Osteocyte (in vitro differentiated cells): ENCODE measurements at regions not wholly inside any gene's neighbourhood (a gene's known extent, or its start where the extent isn't known, plus 50 kb on each side); places are given as distances from the start of the nearest gene placed in this dataset.

Source experiments
- DNase-seq: peaks from one replicate; pipeline ENCODE4 v3.0.0; 2021; ENCODE audit warnings: mixed read lengths; ENCODE audit not compliant: unreplicated experiment; ENCODE audit errors: extremely low spot score
- H3K27ac Mint-ChIP-seq: one replicate; pipeline ENCODE4 v1.8.0; 2021; ENCODE audit warnings: mild to moderate bottlenecking, mixed read lengths; ENCODE audit not compliant: unreplicated experiment
- H3K27me3 Mint-ChIP-seq: one replicate; pipeline ENCODE4 v1.8.0; 2021; ENCODE audit warnings: mixed read lengths; ENCODE audit not compliant: unreplicated experiment
- H3K36me3 Mint-ChIP-seq: one replicate; pipeline ENCODE4 v1.8.0; 2021; ENCODE audit warnings: mixed read lengths; ENCODE audit not compliant: unreplicated experiment
- H3K4me1 Mint-ChIP-seq: one replicate; pipeline ENCODE4 v1.8.0; 2021; ENCODE audit warnings: mixed read lengths; ENCODE audit not compliant: unreplicated experiment
- H3K4me3 Mint-ChIP-seq: one replicate; pipeline ENCODE4 v1.8.0; 2021; ENCODE audit warnings: mild to moderate bottlenecking, moderate library complexity, mixed read lengths; ENCODE audit not compliant: unreplicated experiment
- H3K9me3 Mint-ChIP-seq: one replicate; pipeline ENCODE4 v1.8.0; 2021; ENCODE audit warnings: mixed read lengths; ENCODE audit not compliant: unreplicated experiment
- TF ChIP-seq, protein P1 (sequence below): fragments of 200-600 bp; sonication (generic); IDR thresholded peaks from 2 replicates; pipeline ENCODE4 v1.5.0; 2021; ENCODE audit warnings: antibody characterized with exemption, mild to moderate bottlenecking, moderate library complexity

DNA sequence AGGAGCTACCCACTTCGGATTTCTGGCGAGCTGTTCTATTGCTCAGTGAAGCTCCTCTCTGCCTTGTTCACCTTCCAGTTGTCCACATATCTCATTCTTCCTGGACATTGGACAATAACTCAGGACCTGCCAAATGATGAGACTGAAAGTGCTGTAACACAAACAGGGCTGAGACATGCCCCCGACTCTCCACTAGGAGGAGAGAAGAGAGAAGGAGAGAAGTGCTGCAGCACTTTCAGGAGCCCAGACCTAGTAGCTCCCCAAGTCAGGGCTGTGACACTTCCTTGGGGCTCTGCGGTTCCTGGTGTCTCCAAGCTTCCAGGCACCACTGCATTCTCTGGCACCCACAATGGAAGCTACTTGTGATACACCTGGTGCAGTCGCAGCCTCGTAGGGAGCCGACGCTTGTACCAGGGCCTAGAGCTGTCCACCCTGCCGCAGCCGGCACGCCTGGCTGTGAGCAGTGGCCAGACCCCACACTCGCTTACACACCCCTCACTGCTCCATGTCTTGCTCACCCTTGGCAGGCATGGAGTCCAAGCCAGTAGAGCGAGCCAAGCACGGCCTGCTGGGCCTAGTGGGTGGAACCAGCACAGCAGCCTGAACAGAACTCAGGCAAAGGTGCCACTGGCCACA is 234.9 kb downstream of the TECRL start:
- H3K9me3 Mint-ChIP-seq, result no peaks in the 10 kb centered on the region

DNA sequence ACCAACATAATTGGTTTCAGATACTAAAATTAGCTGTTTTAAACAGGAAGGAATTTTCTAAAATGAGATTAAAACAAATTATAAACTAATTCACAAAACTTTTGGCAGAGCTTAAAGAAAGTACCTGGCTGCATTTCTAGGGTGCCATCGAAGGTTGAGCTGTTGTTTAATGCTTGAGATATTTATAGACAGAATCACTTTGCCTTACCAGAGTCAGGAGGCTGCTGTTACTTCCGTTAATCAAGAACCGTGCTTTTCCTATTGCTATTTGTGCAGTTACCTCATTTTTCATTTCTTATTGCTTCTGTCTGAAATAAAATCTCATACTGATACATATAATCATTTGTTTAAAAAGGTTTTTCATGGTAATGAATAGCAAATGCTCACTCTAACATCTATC is 242.9 kb downstream of the TECRL start:
- H3K36me3 Mint-ChIP-seq, result no peaks in the 10 kb centered on the region
- H3K27ac Mint-ChIP-seq, result no peak overlapping the region
- DNase-seq, result no peak
- H3K9me3 Mint-ChIP-seq, result no peaks in the 10 kb centered on the region
- peaks cover 6% of the 10 kb centered on the region for H3K27me3 Mint-ChIP-seq
- H3K4me1 Mint-ChIP-seq, result no peaks in the 10 kb centered on the region
- TF ChIP-seq, protein P1, sequence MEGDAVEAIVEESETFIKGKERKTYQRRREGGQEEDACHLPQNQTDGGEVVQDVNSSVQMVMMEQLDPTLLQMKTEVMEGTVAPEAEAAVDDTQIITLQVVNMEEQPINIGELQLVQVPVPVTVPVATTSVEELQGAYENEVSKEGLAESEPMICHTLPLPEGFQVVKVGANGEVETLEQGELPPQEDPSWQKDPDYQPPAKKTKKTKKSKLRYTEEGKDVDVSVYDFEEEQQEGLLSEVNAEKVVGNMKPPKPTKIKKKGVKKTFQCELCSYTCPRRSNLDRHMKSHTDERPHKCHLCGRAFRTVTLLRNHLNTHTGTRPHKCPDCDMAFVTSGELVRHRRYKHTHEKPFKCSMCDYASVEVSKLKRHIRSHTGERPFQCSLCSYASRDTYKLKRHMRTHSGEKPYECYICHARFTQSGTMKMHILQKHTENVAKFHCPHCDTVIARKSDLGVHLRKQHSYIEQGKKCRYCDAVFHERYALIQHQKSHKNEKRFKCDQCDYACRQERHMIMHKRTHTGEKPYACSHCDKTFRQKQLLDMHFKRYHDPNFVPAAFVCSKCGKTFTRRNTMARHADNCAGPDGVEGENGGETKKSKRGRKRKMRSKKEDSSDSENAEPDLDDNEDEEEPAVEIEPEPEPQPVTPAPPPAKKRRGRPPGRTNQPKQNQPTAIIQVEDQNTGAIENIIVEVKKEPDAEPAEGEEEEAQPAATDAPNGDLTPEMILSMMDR, result no peak
- H3K4me3 Mint-ChIP-seq, result no peak overlapping the region

More for the DNA sequence above, 234.9 kb downstream of the TECRL start:
- TF ChIP-seq, protein P1, result no peak
- Mint-ChIP-seq H3K36me3 (no peaks in the 10 kb centered on the region), H3K27ac (no peak overlapping the region), H3K4me3 (no peak overlapping the region), H3K27me3 (no peaks in the 10 kb centered on the region), H3K4me1 (no peaks in the 10 kb centered on the region)
- no peak for DNase-seq

DNA sequence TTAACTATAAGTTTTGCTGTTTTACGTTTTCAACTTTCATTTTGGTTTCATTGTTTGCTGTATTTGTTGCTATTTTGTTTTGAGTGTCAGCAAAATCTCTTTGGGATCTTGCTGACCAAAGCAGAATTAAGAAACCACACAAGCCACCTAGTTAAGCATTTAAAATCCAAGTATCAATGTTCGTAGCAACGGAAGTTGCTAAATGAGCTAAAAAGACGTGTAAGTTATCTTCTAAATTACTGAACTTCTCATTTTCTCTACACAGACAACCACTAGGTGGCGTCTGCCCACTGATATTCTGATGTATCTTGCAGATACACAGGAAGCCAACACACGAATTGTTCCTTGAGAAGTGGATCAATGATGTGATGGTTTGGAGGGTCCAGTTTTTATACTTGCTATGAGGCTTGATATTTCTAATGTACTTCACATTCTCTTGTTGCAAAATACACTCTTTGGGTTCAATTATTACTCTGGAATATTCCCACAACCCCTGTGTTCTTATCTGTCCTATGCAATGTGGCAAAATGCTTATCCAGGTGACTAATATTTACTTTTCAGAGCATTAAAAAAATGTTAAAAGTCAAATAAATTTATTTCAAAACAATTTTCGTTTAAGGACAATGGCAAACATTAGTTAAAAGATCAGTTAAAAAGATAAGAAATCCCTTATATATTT is 250.5 kb downstream of the TECRL start:
- Mint-ChIP-seq H3K4me3 (peak overlapping the region; percentile 52), H3K9me3 (no peaks in the 10 kb centered on the region), H3K4me1 (peaks cover 1% of the 10 kb centered on the region), H3K36me3 (no peaks in the 10 kb centered on the region), H3K27ac (no peak overlapping the region), H3K27me3 (no peaks in the 10 kb centered on the region)
- TF ChIP-seq, protein P1, result peak; percentile 87
- no peak for DNase-seq

DNA sequence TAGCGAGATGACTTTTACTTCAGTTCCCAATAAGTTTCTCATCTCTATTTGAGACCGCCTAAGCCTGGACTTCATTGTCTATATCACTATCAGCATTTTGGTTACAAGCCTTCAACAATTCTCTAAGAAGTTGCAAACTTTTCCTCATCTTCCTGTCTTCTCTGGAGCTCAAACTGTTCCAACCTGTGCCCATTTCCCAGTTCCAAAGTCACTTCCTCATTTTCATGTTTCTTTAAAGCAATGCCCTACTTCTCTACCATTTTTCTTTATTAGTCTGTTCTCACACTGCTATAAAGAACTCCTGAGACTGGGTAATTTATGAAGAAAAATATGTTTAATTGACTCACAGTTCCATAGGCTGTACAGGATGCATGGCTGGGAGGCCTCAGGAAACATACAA is 251.9 kb downstream of the TECRL start:
- no peak for DNase-seq
- H3K36me3 Mint-ChIP-seq, result no peaks in the 10 kb centered on the region
- H3K4me3 Mint-ChIP-seq, result no peak overlapping the region
- no peaks in the 10 kb centered on the region for H3K27me3 Mint-ChIP-seq
- peaks cover 1% of the 10 kb centered on the region for H3K4me1 Mint-ChIP-seq
- TF ChIP-seq, protein P1, result no peak
- no peak overlapping the region for H3K27ac Mint-ChIP-seq
- H3K9me3 Mint-ChIP-seq, result no peaks in the 10 kb centered on the region

DNA sequence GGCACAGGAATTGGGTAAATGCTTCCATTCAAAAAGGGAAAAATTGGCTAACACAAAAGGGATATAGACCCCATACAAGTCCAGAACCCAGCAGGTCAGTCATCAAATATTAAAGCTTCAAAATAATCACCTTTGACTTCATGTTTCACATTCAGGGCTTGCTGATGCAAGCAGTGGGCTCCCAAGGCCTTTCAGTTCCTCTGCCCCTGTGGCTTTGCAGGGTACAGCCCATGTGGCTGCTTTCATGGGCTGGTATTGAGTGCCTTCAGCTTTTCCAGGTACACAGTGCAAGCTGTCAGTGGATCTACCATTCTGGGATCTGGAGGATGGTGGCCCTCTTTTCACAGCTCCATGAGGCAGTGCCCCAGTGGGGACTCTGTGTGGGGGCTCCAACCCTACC is 253.0 kb downstream of the TECRL start:
- H3K4me3 Mint-ChIP-seq, result no peak overlapping the region
- H3K27ac Mint-ChIP-seq, result no peak overlapping the region
- no peaks in the 10 kb centered on the region for H3K36me3 Mint-ChIP-seq
- H3K9me3 Mint-ChIP-seq, result no peaks in the 10 kb centered on the region
- H3K4me1 Mint-ChIP-seq, result peaks cover 1% of the 10 kb centered on the region
- TF ChIP-seq, protein P1, result no peak
- H3K27me3 Mint-ChIP-seq, result no peaks in the 10 kb centered on the region
- DNase-seq, result no peak
